Fibroblast of skin of left biceps (primary cell): ENCODE measurements at regions not wholly inside any gene's neighbourhood (a gene's known extent, or its start where the extent isn't known, plus 50 kb on each side); places are given as distances from the start of the nearest gene placed in this dataset.
"Not testable (repeated sequence)": the region's sequence is repeated elsewhere in the genome, so short reads cannot be mapped to it uniquely, and the experiment has no call there.

Experiments
- DNase-seq, 2 experiments: peaks; one replicate each; pipeline ENCODE4 v3.0.0-alpha.2; 2013; ENCODE audit warnings: low read depth in 2 of 2

DNA sequence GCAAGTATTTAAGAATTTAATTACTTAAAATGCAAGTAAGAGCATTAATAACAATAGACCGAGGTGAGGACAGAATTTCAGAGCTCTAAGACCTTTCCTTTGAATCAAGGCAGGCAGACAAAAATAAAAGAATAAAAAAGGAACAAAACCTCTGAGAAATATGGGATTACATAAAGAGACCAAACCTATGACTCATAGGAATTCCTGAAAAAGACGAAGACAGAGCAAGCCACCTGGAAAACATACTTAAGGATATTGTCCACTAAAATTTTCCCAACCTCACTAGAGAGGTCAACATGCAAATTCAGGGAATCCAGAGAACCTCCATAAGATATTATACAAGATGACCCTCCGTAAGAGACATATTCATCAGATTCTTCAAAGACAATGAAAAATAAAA, 325.1 kb downstream of the AEBP2 start:
- DNase-seq, result no peak

GRCh38 chr12:19771858-19772257, 332.6 kb downstream of the AEBP2 start:
- peak; percentile 68 to 72 for DNase-seq

- no peak for DNase-seq
Observed at GRCh38 chr12:19772776-19773175, 333.5 kb downstream of the AEBP2 start.

DNA sequence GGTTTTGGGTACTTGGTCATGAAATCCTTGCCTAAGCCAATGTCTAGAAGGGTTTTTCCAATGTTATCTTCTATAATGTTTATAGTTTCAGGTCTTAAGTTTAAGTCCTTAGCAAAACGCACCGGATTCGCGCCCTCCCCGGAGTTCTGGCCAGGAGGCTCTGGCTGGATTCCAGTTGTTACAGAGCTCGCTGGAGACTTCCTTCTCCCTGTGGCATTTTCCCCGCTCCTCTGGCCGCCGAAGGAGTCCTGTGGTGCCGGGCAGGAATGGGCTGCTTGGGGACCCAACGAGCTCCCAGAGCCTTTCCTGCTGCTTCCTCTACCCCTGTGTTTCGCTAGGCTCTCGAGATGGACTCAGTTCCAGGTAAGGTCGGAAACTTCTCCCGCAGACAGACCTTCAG, 335.9 kb downstream of the AEBP2 start:
- DNase-seq, result no peak

GRCh38 chr12:19775976-19776375, 336.7 kb downstream of the AEBP2 start:
- DNase-seq, result not testable (repeated sequence)

DNA sequence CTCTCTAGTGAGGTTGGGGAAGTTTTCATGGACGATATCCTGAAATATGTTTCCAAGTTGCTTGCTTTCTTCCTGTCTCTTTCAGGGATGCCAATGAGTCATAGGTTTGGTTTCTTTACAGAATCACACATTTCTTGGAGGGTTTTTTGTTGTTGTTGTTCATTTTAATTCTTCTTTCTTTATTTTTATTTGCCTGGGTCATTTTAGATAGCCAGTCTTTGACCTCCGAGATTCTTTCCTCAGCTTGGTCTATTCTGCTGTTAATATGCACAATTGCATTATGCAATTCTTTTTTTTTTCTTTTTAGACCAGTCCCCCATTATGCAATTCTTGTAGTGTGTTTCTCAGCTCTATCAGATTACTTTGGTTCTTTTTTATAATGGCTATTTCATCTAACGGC, 338.9 kb downstream of the AEBP2 start:
- no peak for DNase-seq

- DNase-seq, result no peak
Observed at GRCh38 chr12:19778797-19779196, 339.5 kb downstream of the AEBP2 start.

DNA sequence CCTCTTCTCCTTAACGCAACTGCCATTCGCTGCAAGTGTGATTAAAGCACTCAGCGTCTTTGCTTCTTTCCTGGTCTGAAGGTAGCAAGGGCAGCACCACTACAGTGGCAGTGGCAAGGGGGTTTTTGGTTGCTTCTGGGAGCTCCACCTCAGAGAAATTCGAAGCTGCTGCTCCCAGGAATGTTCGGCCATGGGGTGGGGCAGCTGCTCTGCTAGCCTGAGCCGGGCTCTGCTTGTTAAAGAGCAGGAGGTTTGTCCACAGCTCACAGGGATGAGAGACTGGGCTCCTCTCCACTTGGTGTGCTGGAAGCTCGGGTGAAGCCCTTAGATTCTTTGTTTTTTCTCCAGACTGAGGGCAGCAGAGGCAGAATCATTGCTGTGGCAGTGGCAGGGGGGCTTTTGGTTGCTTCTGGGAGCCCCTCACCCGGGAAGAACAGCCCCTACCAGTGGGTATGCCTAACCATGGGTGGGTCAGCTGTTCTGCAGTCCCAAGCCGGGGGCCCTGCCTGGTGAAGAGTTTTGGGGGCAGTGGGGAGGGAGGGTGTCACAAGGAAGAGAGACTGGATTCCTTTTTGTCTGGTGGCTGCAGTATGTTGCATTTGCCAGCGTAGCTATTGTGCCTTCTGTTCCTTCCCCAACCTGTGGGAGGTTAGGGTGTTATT, 340.2 kb downstream of the AEBP2 start:
- no peak for DNase-seq

GRCh38 chr12:19780460-19780859, 341.2 kb downstream of the AEBP2 start:
- DNase-seq, result no peak

- DNase-seq, result no peak
Observed at GRCh38 chr12:19783547-19784444, 344.5 kb downstream of the AEBP2 start.

- no peak for DNase-seq
Observed at GRCh38 chr12:19792028-19792427, 352.7 kb downstream of the AEBP2 start.

GRCh38 chr12:19794116-19794515, 354.8 kb downstream of the AEBP2 start:
- DNase-seq, result no peak

- no peak for DNase-seq
Observed at GRCh38 chr12:19799216-19799615, 359.9 kb downstream of the AEBP2 start.

DNA sequence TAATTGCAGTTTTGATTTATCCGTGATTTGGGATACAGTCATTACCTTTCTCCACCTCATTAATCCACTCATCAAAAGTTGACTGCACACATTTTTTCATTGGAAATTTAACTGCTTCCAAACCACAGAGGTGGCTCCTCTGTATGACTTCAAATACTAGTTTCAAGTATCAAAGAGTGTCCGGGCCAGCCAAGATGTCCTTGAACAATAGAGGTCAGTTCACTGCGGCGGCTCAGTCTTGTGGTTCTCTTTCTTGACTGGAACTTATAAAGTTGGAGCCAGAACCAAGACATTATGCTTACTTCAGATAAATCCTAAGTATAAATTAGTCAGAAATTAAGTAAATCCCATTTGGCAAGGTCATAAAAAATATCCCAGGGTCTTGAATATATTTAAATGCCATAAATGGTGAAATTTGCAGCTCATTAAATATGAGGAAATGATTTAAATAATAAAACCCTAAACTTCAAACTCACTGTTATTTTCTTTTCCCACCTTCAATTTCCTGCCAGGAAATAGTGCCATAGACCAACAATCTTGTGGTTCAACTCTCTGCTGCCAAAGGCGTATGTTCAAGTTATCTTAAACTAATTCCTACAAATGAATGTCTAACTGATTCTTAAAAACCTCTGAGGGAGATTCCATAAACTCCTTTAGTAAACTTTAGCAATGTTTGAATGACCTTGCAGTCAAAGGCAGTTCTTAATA, 360.8 kb downstream of the AEBP2 start:
- no peak for DNase-seq

DNA sequence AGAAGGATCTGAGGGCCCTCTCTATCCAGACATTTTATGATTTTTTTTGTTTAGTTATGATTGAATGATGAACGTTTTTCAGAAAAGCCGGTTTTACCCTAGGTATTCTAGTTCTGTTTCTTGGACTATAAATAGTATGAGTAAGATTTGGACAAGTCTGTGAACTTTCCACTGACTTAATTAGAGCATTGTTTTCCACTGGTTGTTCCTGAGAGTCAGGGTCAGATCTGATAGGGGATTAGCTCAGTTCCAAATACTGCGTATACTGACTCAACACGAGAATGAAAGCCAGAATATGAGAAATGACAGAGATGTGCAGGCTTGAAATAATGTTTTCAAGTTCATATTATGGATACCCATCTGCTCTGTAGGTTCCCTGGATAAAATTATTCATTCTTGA, 361.6 kb downstream of the AEBP2 start:
- DNase-seq, result no peak

GRCh38 chr12:19801941-19802340, 362.6 kb downstream of the AEBP2 start:
- no peak for DNase-seq

DNA sequence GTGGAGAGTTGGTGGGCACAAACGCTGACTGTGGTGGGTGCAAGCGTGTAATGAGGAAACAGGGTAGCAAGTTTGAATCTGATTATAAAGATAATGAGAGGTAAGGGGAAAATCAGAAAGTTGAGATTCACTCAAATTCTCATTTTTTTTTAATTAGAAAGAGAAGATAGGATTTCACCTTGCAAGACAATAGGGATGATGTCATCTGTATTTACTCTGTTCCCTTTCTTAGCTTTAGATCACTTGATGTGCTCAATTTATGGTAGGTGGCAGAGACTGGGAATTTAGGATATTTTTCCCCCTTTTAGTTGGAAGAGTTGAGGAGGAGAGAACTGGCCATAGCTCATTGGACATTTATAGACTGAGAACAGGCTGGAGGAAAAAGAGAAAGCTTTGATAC, 363.6 kb downstream of the AEBP2 start:
- no peak for DNase-seq

DNA sequence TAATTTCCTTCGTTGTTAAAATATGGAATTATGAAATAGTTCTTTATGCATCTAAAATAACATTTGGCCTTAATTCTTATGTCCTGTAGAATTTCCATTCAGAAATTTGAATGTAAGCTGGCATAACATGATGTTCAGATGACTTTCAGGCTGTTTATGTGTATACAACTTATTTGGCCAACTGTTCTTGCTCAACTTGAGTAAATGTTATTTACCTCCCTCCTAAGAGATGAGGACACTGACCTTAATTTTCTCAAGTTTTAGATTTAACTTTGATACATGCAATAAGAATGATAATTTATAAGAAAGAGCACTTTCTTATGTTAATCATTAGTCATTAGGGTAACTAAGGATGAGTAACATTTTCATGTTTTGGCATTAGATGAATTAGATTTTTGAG, 365.4 kb downstream of the AEBP2 start:
- no peak for DNase-seq

DNA sequence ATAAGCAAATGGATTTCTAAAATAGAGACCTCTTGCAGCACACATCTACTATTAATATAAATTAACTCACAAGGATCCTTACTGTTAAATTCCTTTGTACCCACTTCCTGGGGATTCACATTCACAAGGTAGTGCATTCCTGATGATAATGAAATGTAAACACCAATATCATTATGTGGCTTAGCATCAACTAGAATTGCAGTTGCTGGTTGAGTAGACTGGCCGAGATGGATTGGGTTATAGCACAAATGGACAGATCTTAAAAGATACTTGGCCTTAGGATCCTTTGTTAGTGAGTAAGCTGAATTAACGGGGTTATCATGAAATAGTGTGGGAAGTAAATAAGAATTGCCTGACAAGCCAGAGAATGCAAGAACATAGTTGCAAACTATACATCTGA, 369.1 kb downstream of the AEBP2 start:
- no peak for DNase-seq

- DNase-seq, result no peak
Observed at GRCh38 chr12:19810213-19810612, 370.9 kb downstream of the AEBP2 start.

DNA sequence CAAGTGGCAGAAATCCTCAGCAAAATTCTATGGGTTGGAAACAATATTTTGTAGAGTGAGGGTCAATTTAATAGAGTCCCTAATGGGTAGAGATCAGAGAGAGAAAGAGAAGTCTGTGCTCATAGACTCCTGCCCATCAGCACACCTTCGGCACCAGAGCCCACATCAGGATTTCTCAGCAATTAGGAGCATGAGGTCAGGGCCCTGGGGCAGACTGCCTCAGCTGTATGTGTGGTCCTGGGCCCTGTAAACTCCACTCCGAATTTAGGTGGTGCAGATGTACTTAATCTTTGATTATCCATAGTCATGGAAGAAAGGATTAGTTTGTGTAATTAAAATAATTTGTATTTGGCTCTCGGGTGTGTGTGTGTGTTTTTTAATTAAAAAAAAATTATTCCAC, 372.6 kb downstream of the AEBP2 start:
- no peak for DNase-seq

- DNase-seq, result no peak
Observed at GRCh38 chr12:19819231-19819630, 379.9 kb downstream of the AEBP2 start.

DNA sequence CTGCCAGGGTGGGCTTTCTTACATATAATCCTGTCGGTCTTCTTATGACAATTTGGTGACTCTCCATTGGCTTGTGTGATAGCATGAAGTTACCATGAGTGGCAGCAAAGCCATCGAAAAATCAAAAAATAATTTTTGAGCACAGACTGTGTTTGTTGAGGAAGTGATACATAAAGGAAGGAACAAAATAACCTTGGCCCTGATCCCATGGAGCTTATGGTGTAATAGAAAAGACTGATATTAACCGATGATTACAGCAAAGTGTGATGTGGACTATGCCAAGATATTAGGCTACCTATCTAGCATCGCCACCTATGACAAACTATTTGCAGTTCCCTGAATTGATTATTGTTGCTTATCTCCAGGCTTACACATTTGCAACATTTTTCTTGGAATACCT, 383.2 kb downstream of the AEBP2 start:
- DNase-seq, result no peak
